ENCODE measurements at regions not wholly inside any gene's neighbourhood (a gene's known extent, or its start where the extent isn't known, plus 50 kb on each side); places are given as distances from the start of the nearest gene placed in this dataset.

DNA sequence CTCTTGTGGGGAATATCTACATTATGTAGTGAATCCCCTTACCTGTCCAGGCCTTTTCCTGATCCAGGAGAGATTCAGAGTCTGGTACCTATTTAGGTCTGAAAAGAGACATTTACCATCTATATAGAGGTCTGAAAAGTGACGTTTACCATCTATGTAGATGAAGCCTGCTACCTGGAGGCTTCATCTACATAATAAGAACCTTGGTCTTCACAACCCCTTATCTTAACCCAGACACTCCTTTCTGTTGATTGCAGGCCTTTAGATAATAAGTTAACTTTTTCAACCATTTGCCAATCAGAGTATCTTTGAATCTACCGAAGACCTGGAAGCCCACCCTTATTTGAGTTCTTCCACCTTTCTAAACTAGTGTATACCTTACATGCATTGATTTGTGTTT lies 113.0 kb upstream of the DMRT1 start:
- TF ChIP-seq, protein P1, sequence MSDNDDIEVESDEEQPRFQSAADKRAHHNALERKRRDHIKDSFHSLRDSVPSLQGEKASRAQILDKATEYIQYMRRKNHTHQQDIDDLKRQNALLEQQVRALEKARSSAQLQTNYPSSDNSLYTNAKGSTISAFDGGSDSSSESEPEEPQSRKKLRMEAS (IDR thresholded peaks at IDR 0.05) = no peak
- TF ChIP-seq RAD21 (IDR thresholded peaks at IDR 0.05) = no peak
- TF ChIP-seq REST (IDR thresholded peaks at IDR 0.05) = no peak
- no peak for TF ChIP-seq CTCF (IDR thresholded peaks at IDR 0.05; ENCODE audit: low read depth, low read length, missing input control)
- no peak for TF ChIP-seq FOXA2 (IDR thresholded peaks at IDR 0.05)
- no peak for TF ChIP-seq EGR1 (IDR thresholded peaks at IDR 0.05; ENCODE audit: low read depth in 2 of 2)
- no peak for TF ChIP-seq JUND (IDR thresholded peaks at IDR 0.05)
- TF ChIP-seq, protein P2, sequence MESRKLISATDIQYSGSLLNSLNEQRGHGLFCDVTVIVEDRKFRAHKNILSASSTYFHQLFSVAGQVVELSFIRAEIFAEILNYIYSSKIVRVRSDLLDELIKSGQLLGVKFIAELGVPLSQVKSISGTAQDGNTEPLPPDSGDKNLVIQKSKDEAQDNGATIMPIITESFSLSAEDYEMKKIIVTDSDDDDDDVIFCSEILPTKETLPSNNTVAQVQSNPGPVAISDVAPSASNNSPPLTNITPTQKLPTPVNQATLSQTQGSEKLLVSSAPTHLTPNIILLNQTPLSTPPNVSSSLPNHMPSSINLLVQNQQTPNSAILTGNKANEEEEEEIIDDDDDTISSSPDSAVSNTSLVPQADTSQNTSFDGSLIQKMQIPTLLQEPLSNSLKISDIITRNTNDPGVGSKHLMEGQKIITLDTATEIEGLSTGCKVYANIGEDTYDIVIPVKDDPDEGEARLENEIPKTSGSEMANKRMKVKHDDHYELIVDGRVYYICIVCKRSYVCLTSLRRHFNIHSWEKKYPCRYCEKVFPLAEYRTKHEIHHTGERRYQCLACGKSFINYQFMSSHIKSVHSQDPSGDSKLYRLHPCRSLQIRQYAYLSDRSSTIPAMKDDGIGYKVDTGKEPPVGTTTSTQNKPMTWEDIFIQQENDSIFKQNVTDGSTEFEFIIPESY (IDR thresholded peaks at IDR 0.05) = no peak
- TF ChIP-seq ATF3 (IDR thresholded peaks at IDR 0.05) = no peak
- TF ChIP-seq TAF1 (conservative IDR thresholded peaks at IDR 0.05) = no peak
- TF ChIP-seq GABPA (IDR thresholded peaks at IDR 0.05 in 1 of 2, conservative IDR thresholded peaks at IDR 0.05 in 1 of 2) = no peak
- TF ChIP-seq YY1 (IDR thresholded peaks at IDR 0.05) = no peak
- TF ChIP-seq SP1 (IDR thresholded peaks at IDR 0.05) = no peak
